ENCODE measurements at regions not wholly inside any gene's neighbourhood (a gene's known extent, or its start where the extent isn't known, plus 50 kb on each side); places are given as distances from the start of the nearest gene placed in this dataset.

DNA sequence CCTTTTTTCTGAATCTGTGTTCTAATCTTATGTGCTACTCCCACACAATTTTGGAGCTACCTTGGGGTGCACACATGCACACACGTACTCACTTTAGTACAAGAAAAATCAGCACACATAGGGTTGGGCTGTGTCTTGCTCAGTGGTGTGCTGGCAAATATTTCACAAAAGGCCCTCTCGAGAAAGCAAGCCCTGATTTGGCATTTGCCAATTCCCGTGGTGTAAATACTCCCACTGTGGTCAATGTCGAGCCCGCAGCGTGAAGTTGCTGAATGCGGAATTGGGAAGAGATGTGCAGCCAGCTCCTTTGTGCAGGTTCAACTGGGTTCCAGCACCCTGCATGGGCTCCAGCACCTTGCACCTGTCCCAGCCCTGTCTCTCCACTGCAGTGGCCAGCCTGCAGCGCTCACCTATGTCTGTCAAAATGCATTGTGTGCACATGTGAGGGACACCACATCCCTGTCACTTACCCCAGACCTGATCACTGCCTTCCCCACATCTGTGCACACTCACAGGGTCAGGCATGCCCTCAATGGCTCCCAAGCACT, 78.4 kb upstream of the WNT4 start:
- DNase-seq = no peak

DNA sequence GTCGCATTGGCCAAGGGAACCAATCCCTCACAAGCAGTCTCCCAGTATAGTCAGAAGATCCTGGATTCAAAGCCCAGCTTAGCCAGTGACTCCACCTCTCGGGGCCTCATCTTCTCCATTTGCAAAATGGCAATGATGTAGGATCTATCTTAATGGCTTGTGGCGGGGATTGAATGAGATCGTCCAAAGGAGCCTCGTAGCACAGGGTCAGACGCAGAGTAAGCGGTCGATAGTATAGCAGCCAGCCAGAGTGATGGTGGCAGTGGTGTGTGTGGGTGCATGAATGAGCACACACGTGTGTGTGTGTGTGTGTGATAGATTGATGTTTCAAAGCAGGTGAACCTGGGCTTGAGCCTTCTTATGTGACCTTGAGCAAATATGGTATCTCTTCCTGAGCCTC, 79.8 kb upstream of the WNT4 start:
- no peak for DNase-seq

DNA sequence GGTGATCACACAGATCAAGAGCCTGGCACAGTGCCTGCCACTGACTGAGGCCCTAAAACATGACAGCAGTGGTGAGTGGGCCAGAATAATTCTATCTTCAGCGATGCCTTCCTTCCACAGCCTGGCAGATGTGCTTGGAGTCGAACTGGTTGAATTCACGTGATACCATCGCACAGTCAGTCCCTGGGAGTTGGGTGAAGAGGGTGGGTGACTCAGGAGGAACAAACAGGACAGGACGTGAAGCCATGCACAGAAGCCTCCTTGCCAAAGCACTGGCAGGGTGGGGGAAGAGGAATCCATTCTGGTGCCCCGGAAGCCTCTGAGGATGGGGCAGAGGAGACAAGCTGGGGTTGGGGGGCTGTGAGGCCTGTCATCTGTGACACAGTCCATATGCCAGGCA, 80.3 kb upstream of the WNT4 start:
- DNase-seq = no peak

DNA sequence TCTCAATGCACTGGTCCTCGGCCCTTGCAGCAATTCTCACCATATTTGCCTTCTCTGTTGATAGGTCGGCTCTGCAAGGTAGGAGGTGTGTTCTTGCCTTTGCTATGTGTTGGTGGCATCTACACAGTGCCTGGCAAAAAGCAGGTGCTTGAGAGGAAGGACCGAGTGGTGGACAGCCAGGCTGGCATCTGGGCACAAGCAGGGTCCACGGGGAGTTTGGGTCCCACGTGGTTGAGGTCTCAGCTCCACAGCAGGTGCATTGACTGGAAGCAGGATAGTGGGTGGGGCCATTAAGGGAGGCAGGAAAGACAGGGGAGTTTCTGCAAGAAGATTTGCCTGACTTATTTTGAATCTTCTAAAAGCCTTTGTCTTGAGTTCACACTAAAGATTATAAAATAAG, 81.2 kb upstream of the WNT4 start:
- DNase-seq = no peak

DNA sequence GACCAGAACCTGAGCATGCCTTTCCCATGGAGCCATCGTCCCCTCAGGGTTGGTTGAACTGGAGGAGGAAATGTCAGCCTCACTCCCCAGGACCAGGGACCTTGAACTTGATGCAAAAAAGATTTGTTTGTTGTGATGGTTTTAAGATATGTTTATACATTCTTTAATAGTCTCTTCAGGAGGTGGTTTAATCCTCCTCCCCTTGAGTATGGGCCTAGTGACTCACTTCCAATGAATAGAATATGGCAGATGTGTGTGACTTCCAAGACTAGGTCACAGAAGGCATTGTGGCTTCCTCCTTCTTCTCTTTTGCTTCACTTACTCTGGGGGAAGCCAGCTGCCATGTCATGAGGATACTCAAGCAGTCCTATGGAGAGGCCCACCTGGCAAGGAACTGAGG, 81.7 kb upstream of the WNT4 start:
- DNase-seq = no peak

DNA sequence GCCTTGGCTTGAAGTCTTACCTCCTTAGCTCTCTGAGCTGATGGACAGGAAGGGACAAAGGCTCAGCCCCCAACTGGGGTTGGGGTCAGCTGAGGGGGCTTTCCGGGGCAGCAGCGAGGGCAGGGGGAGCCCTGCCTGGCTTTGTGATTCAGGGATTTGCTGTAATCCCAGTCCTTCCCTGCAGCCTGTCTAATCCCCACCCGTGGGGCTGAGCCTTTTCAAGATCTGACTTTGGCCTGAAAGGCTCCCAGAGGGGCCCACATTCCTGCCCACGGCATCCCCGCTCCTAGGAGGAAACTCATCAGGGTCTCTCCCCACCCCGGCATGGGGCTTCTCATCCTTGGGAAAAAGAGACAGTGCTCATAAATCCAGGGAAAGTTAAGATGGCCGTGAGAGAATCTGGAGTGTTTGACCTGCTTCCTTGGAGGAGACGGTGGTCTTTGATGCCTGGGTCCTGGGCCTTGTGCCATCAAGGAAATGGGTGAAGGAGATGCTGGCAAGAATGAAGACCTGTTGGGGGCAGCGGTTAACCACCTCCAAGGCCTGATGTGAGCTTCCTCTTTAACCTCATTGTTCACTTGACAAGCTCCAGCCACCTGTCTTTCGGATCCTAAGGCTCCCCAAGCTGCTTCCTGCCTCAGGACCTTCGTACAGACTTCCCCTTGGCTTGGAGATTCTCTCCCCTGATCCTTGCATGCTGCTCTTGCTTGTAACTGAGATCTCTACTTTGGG, 83.1 kb upstream of the WNT4 start:
- DNase-seq = no peak

DNA sequence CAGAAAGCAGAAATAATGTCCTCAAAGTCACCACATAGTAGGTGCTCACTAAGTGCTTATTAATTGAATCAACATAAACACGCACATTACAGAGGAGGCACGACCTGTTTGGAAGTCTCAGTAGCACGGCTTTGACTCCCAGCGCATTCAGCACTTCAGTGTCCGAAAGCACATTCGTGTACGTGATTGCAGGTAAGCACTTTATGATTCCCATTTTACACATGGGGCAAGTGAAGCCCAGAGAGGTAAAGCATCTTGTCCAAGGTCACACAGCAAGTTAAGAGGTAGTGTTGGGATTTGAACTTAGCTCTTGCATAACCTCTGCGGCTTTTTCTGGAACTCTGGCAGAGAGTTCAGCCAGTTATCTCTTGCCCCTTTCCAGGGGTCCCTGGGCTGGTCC, 85.2 kb upstream of the WNT4 start:
- no peak for DNase-seq

DNA sequence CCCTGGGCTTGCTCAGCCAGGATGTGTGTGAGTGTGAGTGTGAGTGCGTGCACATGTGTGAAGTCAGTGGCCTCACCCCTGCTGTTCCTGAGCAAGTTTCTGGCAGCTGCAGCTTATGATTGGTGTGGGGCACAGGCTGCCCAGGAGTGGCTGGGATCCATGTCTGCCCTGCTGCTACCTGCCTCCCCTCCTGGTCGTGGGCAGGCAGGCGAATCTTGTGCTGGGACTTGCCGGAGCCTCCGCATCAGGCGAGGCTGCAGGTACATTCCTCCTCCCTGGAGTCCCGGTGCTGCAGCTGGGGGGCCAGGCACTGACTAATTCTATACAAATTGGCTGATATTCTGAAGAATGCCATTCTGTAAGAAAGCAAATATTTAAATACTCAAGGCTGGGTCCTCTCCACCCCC, 85.6 kb upstream of the WNT4 start:
- DNase-seq = no peak

DNA sequence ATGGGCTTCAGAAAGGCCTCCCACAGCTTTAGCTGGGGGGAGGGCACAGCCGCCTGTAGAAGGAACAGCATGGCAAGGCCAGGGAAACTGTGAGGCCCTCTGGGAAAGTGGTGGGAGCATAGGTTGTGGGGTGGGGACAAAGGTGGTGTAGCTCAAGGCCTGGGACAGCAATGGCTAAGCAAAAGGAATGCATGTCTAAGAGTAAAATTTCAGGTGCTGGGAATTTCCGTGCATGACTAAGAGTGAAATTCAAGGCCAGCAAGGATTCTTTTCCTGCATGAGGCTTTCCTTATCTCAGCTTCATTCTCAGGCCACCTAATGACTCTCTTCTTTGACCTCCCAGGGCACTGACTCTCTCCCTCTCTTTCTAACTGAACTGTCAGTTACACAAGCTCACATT, 86.5 kb upstream of the WNT4 start:
- DNase-seq = no peak

DNA sequence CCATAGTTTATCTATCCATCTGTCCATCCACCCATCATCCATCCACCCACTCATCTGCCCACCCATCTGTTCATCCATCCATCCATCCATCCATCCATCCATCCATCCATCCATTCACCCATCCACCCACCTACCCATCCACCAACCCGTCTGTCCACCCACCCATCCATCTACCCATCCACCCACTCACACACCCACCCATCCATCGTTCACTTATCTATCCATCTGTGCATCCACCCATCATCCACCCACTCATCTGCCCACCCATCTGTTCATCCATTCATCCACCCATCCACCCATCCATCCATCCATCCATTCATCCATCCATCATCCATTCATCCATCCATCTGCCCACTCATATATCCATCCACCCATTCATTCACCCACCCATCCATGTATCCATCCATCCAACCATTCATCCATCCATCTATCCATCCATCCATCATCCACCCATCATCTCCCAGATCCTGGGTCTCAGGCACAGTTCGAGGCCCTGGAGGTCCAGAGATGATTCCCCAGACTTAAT, 88.2 kb upstream of the WNT4 start:
- no peak for DNase-seq

DNA sequence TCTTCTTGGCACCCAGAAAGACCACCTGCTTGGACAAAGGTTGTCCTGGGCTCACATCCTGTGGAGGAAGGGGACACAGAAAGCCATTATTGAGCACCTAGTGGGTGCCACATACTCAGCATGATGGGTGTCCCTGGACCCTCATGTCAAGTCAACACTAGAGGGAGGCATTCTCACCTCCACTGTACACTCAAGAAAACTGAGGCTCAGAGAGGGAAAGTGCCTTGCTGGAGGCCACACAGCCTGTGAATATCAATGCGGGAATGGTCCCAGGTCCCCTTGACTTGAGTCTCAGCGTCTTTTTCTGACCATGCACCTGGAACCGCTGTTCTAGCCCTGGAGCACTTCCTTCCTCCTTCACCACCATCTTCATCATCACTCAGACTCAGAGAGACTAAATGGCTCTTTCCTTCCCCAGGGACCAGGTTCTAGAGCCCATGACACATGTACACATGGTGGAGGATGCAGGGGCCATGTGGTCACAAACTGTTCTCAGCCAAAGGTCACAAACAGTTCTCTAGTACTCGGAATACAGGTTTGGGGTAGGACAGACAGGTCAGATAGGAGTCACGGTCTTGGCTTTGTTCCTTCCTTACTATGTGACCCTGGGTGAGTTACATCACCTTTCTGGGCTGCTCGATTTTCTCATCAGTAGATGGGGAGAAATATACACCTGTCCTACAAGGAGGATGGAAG, 89.2 kb upstream of the WNT4 start:
- DNase-seq = no peak

DNA sequence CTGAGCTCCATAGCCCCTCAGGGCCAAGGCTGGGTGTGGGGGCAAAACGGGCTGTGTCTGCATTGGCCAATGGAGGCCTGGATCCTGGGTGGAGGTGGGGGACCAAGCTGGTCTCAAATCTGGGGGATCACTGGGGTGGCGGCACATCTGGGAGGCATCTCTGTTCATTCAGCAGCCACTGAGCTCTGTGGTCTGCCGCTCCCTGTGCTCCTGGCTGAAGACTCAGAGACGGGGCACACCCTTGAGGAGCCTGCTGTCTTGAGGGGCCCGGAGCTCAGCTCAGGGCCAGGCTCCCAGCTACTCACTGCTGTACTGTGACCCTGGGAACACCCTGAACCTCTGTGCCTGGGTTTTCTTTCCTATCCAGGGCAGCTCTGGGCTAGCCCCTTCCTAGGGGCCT, 90.3 kb upstream of the WNT4 start:
- DNase-seq = no peak

DNA sequence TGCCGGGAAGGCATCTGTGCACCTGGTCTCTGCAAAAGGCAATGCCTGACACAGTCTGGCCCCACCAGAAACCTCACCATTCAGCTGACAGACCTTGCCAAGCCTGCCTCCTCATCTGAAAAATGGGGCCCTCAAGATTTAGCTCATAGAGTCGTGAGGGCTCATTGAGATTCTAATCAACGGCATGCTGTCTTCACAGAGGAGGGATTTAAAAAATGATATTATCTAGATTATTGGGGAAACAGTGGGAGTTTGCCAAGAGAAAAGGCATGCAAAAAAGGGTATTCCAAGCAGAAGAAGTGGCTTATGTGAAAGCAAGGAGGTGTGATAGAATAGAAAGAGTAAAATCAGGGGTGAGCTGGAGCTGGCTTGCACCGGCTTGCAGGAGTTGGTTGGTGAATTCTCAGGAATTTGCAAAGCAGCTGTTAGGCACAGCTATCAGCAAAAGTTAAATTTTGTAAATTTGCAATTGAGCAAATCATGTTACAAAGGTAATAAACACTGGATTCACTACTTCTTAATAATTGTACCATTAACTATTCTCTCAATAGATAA, 91.7 kb upstream of the WNT4 start:
- DNase-seq = no peak

DNA sequence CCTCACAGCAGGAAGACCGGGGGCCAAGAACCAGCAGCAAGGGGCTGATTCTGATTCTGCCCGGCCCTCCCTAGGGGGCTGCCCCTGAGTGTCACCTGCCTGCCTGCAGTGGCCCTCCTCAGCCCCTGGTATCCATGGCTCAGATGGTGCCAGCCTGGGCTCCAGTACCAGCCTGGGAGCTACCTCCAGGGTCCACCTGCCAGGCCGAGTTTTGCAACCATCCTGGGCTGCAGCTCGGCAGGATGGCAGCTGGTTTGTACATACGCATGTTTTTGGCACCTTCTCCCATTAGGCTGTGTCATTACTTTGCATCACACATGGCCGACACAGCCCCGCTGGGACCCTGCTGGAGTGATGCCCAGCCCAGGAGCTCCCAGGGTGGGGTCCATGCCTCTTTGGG, 93.3 kb upstream of the WNT4 start:
- DNase-seq = no peak

DNA sequence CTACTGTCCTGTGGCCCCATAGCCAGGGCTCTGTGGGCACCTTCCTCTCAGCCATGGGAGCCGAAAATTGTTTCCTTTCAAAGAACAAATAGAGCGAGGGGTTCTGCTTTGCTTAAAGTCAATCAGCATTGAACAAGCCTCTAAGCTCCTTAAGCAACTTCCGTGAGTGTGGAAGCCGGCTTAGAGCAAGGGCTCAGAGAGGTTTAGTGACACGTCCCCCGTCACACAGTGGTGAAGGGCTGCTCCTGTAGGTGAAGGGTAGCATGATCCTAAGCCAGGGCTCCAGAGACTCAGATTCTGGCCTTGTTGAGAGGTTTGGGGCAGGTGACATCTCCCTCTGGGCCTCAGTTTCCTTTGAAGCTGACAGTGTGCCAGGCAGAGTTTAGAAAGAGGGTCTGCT, 94.0 kb upstream of the WNT4 start:
- DNase-seq = no peak

DNA sequence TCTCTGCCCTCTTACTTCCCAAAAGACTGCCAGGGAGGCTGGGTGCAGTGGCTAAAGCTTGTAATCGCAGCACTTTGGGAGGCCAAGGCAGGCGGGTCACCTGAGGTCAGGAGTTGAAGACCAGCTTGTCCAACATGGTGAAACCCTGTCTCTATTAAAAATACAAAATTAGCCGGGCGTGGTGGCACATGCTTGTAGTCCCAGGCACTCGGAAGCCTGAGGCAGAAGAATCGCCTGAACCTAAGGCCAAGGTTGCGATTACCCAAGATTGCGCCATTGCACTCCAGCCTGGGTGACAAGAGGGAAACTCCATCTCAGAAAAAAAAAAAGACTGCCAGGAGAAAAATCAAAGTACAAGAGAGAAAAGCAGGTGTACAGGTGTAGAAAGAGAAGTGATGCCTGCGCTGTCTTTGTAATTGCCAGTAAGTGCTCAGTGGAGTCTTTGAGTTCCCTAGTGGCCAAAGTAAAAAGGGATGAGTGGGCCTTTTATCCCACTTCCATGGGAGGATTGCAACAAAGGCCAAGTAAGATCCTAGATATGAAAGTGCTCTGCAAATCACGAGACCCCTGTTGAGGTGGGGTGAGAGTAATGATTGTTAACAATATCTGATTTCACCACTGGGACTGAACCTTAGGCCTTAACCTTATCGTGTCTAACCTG, 94.7 kb upstream of the WNT4 start:
- no peak for DNase-seq

DNA sequence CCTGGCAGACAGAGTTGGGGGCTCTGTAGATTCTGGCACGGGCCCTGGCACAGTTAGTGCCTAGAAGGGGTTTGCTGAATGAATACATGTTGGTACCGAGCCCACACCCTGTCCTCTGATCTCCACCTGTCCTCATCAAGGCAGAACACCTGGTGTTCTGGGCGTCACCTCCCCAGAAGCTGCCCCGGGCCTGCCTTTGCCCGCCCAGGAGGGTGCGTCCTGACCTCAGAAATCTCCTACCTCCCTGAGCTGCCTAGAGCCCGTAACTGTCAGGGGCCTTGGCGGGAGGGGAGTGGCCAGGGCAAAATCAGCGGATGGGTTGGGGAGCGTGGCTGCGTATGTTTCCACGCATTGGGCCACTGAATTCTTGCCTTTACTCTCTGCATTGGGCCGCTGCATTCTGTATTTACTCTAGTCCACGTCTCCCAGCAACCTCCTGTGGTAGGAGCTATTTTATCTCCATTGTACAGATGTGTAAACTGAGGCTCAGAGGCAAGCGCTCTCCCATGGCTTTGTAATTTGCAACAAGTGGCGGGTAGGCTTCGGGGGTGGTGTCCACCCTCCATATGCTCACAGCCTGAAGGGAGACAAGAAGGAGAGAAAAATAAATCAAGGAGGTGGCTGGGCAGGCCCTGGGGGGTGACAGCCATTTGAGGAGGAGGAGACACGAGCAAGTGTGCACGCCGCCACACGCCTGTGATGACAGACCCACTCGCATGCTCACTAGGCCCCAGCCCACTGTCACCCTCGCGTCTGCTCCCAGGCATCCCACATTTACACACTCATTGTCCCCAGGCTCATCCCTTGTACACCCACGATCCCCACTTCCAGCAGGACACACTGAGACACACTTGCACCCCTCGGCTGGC, 95.7 kb upstream of the WNT4 start:
- no peak for DNase-seq

DNA sequence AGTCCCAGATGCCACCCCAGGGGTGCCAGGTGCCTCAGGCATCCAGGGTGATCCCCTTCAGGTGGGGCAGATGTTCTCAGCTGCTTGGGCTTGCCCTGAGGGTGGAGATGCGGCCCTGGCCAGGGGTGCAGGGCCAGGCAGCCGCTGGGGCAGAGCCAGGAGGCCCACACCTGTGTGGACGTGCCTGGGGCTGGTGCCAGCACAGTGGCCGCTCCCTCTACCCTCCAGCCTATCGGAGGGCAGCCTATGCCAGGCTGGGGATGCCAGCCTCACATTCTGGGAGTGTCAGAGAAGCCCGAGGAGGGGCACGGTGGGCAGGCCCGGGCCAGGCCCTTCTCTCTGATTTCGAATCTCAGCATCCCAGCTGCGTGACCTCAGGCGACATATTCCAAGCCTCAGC, 96.5 kb upstream of the WNT4 start:
- DNase-seq = no peak

DNA sequence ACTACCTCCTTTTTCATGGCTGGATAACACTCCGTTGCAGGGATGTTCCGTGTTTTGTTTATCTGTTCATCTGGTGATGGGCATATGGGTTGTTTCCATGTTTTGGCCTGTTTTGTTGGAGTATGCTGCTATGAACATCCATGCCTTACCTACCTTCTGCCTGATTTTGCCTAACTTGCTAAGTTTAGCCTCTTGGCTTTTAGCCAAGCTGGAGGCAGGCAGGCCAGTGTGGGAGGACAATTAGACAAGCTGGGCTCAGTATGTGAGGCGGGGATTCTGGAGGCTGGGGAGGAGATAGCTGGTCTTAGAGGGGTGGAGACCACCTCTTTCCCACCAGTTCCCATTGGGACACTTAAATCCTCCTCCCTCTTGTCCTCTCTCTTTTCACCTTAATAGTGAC, 98.4 kb upstream of the WNT4 start:
- DNase-seq = no peak

DNA sequence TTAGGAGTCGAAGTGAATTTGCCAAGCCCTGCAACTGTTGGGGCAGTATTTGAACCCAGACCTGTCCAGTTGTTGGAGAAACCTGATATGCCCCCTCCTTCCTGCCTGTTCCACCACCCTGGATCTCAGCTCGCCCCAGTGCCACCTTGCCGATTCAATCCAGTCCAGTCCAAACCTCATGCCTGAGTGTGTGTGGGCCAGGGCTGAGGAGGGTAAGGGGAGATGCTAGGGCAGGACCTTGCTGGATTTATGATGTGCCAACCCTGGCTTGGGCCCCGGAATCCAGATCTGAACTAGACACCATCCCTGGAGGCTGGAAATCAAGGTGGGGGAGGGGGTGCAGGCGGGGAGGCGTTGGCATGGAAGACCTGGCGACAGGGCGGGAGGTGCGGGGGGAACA, 98.9 kb upstream of the WNT4 start:
- DNase-seq = no peak

DNA sequence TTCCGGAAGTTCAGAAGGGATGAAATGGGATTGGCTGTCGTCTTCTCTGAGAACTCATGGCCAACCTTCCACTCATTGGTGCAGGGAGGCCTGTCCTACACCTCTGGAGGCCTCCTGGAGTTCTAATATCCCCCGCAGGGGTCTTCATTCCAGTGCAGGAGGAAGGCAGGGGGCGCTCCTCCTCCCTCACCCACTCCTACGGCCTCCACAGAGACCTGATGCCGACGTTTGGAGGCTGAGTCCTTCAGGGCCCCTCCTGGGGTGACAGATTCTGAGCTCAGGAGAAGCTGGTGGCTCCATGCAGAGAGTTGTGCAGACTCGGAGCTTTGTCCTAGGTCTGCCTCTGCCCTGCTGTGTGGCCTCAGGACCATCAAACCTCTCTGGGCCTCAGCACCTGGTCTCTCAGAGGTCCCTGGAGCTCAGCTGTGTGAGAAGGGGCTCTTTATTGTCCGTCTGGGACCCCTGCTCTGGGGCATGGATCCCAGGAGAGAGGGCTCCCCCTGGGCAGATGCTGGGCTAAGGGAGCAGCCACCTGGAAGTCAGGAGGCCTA, 102.3 kb upstream of the WNT4 start:
- DNase-seq = no peak

DNA sequence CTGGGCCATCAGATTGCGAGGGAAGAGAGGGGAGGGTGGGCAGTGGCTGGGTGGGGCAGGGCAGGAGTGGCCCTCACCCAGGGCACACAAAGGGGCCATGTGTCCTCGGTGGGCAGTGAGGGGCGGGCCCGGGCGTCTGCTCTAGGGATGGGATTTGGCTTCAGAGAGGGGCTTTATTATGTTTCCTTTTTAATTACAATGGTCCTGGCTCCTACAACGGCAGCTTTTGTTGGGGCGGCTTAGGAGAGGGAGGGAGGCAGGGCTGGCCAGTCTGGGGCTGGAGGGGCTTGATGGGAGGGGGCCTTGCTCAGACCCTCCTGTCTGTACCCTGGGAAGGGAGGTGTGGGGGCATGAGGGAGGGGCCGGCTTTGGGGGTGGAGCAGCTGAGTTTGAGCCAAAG, 102.8 kb upstream of the WNT4 start:
- no peak for DNase-seq
